Large intestine (tissue), 3 donors: ENCODE measurements at regions not wholly inside any gene's neighbourhood (a gene's known extent, or its start where the extent isn't known, plus 50 kb on each side); places are given as distances from the start of the nearest gene placed in this dataset.
"Not testable (repeated sequence)": the region's sequence is repeated elsewhere in the genome, so short reads cannot be mapped to it uniquely, and the experiment has no call there.

Experiments
- DNase-seq, 2 donors: peaks; one replicate each; pipeline versions ENCODE4 v3.0.0 to v3.0.0-alpha.2; 2013
- H3K27ac ChIP-seq: one replicate; pipeline ENCODE4 v1.5.1; 2013; ENCODE audit warnings: low read length
- H3K27me3 ChIP-seq: 2 replicates; pipeline ENCODE4 v1.6.1; 2013; ENCODE audit warnings: low read length; ENCODE audit not compliant: control insufficient read depth, insufficient read depth
- H3K36me3 ChIP-seq: 2 replicates; pipeline ENCODE4 v1.6.1; 2013; ENCODE audit warnings: low read length; ENCODE audit not compliant: control insufficient read depth, insufficient read depth
- H3K4me1 ChIP-seq: one replicate; pipeline ENCODE4 v1.6.1; 2013; ENCODE audit warnings: low read length; ENCODE audit not compliant: control insufficient read depth, insufficient read depth
- H3K4me3 ChIP-seq: one replicate; pipeline ENCODE4 v1.5.1; 2013; ENCODE audit warnings: low read length
- H3K9me3 ChIP-seq: one replicate; pipeline ENCODE4 v1.6.1; 2013; ENCODE audit warnings: mild to moderate bottlenecking, low read depth, low read length, moderate library complexity; ENCODE audit not compliant: control insufficient read depth
- WGBS: methylation state at CpG from one replicate; pipeline ENCODE4 v1.1.5; 2013; ENCODE audit warnings: low lambda C conversion rate; ENCODE audit not compliant: insufficient coverage; 5-methylcytosine and 5-hydroxymethylcytosine counted together

DNA sequence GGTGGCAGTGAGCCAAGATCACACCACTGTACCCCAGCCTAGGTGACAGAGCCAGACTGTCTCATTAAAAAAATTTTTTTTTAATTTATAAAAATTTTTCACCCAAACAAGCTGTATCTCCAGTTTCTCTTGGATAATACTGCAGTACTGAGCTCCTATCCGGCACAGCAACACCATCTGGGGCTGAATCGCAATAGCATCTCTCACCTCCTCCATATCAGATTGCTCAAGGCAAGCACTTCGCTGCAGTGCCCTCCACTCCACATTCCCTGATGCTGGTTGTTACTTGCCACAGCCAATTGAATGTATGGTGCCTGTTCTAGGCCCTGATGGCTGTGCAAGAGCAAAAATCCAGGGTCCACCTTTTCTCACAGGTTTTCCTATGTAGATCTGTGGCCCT, 69.3 kb upstream of the FAM241A start:
- Histone ChIP-seq H3K4me3 (no peak overlapping the region), H3K9me3 (no peaks in the 10 kb centered on the region), H3K4me1 (no peaks in the 10 kb centered on the region), H3K27ac (no peak overlapping the region), H3K36me3 (no peaks in the 10 kb centered on the region), H3K27me3 (no peaks in the 10 kb centered on the region)
- no CpG with 5 or more reads among the region's 3 CpGs for WGBS
- DNase-seq: no peak

DNA sequence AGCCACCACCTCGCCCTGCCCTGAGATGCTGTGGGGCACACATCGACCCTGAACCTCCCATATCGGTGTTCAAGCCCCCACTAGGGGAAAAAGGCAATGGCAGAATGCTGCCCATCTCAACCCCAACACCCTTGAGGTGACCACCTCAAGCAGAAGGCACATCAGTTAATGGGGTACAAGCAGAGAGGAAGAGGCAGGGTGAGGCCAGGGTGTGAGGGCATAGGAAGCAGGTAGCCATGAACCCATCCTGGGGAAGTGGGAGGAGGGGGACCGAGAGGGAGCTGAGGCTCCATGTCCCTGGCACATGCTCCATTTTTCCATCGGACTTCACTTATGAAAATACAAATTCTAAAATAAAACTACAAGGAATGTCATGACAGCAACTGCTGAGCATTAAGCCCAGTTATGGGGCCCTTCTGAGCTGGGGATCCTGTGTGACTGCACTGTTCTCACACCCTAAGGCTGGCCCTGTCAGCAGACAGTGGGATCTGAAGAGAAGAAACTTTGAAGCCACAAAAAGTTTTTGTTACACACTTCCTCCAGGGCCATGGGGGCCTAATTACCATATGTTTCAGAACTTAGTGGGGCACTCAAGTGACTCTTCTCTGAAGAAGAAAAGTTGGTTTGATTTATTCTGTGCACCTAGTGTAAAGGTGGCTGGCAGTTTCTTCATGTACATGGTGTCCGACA, 68.2 kb upstream of the FAM241A start:
- DNase-seq: no peak
- H3K4me3 ChIP-seq: no peak overlapping the region
- no peaks in the 10 kb centered on the region for H3K4me1 ChIP-seq
- no peaks in the 10 kb centered on the region for H3K36me3 ChIP-seq
- H3K27ac ChIP-seq: no peak overlapping the region
- whole genome bisulfite sequencing: no CpG with 5 or more reads among the region's 6 CpGs
- no peaks in the 10 kb centered on the region for H3K9me3 ChIP-seq
- H3K27me3 ChIP-seq: no peaks in the 10 kb centered on the region

DNA sequence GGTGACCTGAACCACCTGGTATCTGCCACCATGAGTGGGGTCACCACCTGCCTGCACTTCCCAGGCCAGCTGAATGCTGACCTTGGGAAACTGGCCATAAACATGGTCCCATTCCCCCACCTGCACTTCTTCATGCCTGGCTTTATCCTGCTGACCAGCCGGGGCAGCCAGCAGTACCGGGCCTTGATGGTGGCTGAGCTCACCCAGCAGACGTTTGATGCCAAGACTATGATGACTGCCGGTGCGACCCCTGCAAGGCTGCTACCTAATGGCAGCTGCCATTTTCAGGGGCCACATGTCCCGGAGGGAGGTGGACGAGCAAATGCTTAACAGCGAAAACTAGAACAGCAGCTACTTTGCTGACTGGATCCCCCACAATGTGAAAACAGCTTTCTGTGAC, 67.5 kb upstream of the FAM241A start:
- no peak for DNase-seq
- H3K27me3 ChIP-seq: no peaks in the 10 kb centered on the region
- H3K9me3 ChIP-seq: no peaks in the 10 kb centered on the region
- no CpG with 5 or more reads among the region's 8 CpGs for WGBS
- H3K4me1 ChIP-seq: peaks cover 3% of the 10 kb centered on the region
- H3K4me3 ChIP-seq: no peak overlapping the region
- H3K36me3 ChIP-seq: no peaks in the 10 kb centered on the region
- no peak overlapping the region for H3K27ac ChIP-seq

DNA sequence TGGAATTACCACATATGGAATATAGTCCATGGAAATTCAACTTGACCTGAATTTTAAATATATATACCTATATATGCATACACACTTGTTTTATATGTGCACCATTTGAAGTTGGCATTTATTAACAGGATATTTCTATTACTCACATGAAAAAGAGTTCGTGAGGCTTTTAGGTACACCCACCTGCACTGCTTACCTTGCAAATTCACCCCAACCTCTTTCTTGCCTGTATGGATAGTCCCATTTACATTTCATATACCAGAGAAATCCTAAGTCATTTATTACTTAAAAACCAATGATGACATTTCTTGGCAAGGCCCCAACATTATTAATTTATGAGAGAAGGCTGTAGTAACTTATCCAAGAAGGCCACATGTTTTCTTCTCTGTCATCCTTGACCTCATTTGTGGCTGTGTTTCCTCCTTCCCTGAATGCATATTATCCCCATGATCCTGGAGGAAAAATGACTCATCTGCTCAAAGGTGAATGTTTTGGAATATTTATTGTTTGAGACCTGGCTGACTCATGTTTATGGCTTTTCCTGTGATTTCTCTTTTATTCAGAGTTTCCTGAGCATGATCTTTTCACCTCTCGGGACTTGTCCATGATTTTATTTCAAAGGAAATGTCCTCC, 62.2 kb upstream of the FAM241A start:
- Histone ChIP-seq H3K4me3 (no peak overlapping the region), H3K4me1 (peaks cover 15% of the 10 kb centered on the region), H3K9me3 (no peaks in the 10 kb centered on the region), H3K27ac (peak overlapping the region; percentile 81), H3K36me3 (no peaks in the 10 kb centered on the region), H3K27me3 (no peaks in the 10 kb centered on the region)
- no CpG with 5 or more reads among the region's 2 CpGs for WGBS
- DNase-seq: peak; percentile 93 to 97

DNA sequence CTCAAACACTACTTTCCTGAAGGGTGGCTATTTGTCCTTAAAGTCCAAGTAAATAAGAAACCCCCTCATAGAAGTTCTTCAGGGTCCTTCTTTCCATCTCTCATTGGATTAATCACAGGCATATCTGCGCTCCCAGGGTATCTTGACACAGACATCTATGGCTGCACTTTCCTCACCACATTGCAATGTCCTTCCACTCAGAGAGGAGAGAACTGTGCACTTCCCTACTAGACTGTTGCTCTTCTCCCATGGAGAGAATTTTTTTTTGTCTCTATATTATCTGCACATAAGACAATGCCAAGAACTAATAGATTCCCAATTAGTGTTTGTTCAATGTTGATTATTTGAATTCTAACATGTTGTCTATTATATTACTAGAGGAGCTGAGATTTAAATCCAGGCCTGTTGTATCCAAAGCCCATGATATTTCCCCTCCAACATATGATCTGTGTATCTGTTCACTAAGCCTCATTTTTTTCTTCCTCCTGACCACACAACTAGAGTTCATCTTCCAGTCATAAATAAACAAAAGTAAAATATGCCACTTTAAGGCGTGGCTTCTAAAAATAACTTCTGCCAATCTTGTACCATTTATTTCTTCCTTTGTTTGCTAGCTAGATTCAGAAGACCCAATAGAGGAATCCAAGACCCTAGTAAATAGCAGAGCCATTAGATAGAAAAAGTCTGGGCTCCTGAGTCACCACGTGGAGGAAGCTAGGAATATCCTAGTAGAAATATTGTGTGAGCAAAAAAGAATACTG, 61.5 kb upstream of the FAM241A start:
- peak in 1 of 2 donors; percentile 28 for DNase-seq
- H3K36me3 ChIP-seq: no peaks in the 10 kb centered on the region
- H3K27me3 ChIP-seq: no peaks in the 10 kb centered on the region
- H3K4me3 ChIP-seq: no peak overlapping the region
- peaks cover 15% of the 10 kb centered on the region for H3K4me1 ChIP-seq
- H3K9me3 ChIP-seq: no peaks in the 10 kb centered on the region
- no CpG with 5 or more reads among the region's 3 CpGs for WGBS
- H3K27ac ChIP-seq: peak overlapping the region; percentile 81

DNA sequence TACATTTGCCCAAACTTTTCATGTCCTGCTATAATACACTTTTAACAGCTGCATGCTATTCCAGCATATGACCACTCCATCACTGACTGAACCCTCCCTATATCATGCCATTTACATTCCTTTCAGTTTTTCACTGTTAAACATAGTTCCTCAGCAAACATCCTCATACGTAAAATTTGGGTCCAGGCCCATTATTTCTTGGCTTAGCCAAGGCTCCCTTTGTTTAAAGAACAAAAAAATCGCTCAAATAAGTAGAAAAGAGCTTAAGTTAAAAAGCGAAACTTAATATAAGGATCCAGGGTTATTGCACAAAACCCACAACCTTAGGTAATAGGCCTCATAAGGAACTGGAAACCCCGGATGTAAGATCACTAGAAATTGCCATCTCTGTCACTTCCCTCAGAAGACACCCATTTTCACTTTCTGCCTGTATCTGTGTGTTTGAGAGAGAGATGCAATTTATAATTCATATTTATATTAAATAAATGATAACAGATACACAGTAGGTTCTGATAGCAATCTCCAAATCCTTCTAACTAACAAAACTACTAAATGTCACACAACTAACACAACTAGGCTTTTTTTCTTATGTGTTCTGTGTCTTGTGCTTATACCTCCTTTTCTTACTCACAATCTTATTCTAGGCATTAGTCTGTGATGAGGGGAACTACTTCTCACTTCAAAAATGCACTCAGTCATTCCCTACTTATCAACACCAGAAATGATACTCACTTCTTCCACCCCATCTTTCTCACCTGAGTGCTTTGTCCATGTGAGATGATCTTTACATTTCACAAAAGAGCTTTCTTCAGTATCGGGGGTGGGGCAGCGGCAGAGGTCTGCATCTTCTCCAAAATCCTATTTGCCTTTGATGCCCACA, 59.9 kb upstream of the FAM241A start:
- H3K36me3 ChIP-seq: no peaks in the 10 kb centered on the region
- H3K4me1 ChIP-seq: peaks cover 15% of the 10 kb centered on the region
- H3K27ac ChIP-seq: no peak overlapping the region
- 91% methylated on average over 4 of the region's 6 CpGs for WGBS
- H3K4me3 ChIP-seq: no peak overlapping the region
- DNase-seq: no peak
- no peaks in the 10 kb centered on the region for H3K9me3 ChIP-seq
- no peaks in the 10 kb centered on the region for H3K27me3 ChIP-seq

DNA sequence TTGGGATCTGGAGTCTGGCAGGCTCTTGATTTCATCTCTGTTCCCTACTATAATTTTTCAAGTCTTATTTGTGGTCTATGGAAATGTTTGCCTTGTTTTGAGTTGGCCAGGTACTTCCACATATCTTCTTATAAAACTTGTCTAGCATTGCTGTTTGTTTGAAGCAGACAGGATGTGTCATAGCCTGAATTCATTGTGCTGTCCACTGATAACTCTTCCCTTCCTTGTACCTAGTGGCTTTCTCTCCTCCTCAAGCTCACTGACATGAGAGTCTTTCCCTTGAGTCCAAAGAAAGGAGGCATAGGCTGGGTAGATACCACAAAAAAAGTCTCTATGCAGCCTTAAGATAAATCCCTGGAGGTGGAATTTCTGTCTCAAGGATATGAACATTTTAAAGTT, 59.2 kb upstream of the FAM241A start:
- Histone ChIP-seq H3K36me3 (no peaks in the 10 kb centered on the region), H3K4me1 (peaks cover 15% of the 10 kb centered on the region), H3K4me3 (no peak overlapping the region), H3K9me3 (no peaks in the 10 kb centered on the region), H3K27me3 (no peaks in the 10 kb centered on the region), H3K27ac (no peak overlapping the region)
- no peak for DNase-seq

DNA sequence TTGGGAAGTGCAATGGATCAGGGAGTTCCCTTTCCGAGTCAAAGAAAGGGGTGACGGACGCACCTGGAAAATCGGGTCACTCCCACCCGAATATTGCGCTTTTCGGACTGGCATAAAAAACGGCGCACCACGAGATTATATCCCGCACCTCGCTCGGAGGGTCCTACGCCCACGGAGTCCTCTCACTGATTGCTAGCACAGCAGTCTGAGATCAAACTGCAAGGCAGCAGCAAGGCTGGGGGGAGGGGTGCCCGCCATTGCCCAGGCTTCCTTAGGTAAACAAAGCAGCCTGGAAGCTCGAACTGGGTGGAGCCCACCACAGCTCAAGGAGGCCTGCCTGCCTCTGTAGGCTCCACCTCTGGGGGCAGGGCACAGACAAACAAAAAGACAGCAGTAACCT, 58.6 kb upstream of the FAM241A start:
- not testable (repeated sequence) for DNase-seq, H3K27ac ChIP-seq
- WGBS: no CpG with 5 or more reads among the region's 17 CpGs

DNA sequence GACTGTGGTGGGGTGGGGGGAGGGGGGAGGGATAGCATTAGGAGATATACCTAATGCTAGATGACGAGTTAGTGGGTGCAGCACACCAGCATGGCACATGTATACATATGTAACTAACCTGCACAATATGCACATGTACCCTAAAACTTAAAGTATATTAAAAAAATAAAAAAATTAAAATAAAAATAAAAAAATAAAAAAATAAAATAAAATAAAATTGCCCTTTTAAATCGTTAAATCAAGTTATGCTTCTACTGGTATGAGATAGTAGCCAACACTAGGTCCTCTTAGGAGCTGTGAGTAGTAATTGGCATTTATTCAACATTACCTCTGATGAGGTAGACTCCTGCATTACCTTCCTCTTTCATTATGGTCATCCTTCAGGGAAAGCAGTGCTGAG, 52.9 kb upstream of the FAM241A start:
- 36% methylated on average over 1 of the region's 2 CpGs for WGBS
- H3K4me3 ChIP-seq, H3K27ac ChIP-seq, H3K9me3 ChIP-seq, H3K27me3 ChIP-seq, H3K36me3 ChIP-seq, DNase-seq, H3K4me1 ChIP-seq: not testable (repeated sequence)

More for the DNA sequence above, 58.6 kb upstream of the FAM241A start:
- not testable (repeated sequence) for H3K27me3 ChIP-seq, H3K36me3 ChIP-seq, H3K9me3 ChIP-seq, H3K4me3 ChIP-seq
- H3K4me1 ChIP-seq: peaks cover 15% of the 10 kb centered on the region

DNA sequence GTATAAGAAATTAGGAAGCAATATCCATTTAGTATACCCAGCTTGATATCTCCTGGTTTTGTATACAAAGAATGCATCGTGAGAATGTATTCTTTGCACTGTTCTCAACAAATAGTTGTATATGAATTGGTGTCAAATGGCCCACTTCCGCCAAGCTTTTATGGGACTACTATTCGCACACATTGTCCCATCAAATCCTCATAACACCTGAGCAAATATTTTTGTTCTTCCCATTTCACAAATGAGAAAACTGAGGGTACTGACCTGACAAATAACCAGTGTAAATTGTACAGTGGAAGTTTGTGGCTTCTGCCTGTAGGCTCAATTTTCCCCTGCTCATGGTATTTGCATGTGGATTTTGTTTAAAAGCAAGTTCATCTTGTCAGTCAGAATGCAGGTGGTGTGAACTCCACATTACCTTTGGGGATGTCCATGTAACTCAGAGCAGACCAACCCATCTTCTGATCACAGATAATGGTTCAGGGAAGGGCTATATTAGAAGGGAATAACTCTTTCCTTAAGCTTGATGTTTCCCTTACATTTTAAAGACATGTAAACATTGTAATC, 51.5 kb upstream of the FAM241A start:
- Histone ChIP-seq H3K27me3 (peaks cover under 1% of the 10 kb centered on the region), H3K36me3 (no peaks in the 10 kb centered on the region), H3K27ac (no peak overlapping the region), H3K4me3 (no peak overlapping the region), H3K4me1 (no peaks in the 10 kb centered on the region), H3K9me3 (no peaks in the 10 kb centered on the region)
- no peak for DNase-seq
- 100% methylated on average over 1 of the region's 3 CpGs for WGBS
